ENCODE measurements at regions not wholly inside any gene's neighbourhood (a gene's known extent, or its start where the extent isn't known, plus 50 kb on each side); places are given as distances from the start of the nearest gene placed in this dataset.
A peak's percentile ranks its signal among the peaks of the same experiment; 100 is the strongest.
"Not testable (repeated sequence)": the region's sequence is repeated elsewhere in the genome, so short reads cannot be mapped to it uniquely, and the experiment has no call there.

GRCh38 chr3:164080208-164080607, 998.1 kb downstream of the SI start:
- FAIRE-seq = no peak

DNA sequence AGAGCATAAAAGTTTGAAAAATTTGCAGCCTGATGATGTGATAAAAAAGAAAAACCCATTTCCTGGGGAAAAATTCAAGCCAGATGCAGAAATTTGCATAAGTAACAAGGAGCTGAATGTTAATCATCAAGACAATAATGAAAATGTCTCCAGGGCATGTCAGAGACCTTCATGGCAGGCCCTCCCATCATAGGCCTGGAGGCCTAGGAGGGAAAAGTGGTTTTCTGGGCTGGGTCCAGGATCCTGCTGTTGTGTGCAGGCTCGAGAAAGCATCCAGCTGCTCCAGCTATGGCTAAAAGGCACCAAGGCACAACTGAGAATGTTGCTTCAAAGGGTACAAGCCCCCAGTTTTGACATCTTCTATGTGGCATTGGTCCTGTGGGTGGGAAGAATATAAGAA, 1014.0 kb downstream of the SI start:
- no peak for FAIRE-seq

- FAIRE-seq = no peak
Measured at GRCh38 chr3:164060923-164061322, 1017.4 kb downstream of the SI start.

DNA sequence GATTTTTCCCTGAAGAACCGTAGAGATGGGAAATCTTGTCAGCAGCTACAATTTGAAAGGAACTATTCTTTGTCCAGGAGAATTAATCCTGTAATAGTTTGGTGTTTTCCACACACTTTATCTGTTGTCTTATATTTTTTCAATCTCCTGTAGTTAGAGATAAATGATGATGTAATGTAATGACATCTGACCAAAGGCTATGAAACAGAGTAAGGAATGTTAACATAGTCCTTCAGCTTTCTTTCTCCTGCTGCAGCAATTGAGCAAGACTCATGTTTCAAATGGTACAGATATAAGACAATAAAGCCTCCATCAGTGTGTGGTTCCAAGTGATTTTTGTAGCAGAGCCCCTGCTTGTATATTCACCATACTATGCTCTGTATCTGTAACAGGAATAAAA, 1028.4 kb downstream of the SI start:
- FAIRE-seq = no peak

DNA sequence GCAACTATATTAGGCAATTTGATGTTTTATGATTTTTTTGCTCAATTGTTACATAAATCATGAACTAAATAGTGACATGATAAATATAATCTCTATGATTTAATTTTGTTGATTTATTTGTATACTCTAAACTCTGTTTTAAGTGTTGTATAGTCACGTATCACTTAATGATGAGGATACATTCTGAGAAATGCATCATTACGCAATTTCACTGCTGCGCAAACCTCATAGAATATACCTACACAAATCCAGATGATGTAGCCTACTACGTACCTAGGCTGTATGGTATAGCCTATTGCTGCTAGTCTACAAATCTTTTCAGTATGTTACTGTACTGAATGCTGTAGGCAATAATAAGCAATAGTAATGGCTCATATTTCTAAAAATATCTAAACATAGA, 1029.8 kb downstream of the SI start:
- no peak for FAIRE-seq

- FAIRE-seq = no peak
Measured at GRCh38 chr3:164040991-164041390, 1037.3 kb downstream of the SI start.

DNA sequence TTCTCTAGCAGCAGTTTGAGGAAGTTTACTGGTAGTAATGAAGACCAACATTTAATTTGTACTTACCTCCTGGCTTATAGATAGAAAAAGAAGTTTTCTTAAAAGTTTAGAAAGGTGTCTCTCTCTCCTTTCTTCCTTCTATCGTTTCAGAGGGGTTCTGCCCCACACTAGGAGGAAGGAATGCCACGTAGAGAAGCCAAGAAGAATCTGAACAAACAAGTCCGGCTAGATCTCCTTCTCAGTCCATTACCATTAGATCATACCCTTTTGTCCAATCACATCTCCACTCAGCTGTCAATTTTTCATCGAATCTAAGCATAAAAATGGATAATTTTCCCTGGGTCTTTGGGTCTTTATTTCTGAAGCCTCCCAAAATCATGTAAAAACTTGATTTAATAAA, 1048.1 kb downstream of the SI start:
- FAIRE-seq = no peak

DNA sequence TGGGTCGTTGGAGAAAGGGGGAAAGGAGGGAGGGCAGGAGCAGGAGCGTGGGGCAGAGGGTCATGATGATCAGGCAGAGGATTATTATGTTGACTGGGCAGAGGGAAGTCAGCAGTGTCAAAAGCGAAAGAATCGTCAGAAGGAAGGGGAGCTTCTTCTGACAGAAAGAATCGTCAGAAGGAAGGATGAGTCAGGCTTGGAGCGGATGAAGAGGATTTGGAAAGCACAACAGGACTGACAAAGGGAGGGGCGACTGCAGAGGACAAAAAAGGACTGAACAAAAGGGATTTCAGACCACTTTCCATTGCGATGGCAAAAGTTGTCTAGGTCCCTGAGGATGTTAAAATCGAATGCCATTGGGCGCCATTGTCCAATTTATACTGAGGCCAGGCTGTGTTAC, 1053.5 kb downstream of the SI start:
- no peak for FAIRE-seq

- FAIRE-seq = no peak
Measured at GRCh38 chr3:164023480-164023879, 1054.8 kb downstream of the SI start.

DNA sequence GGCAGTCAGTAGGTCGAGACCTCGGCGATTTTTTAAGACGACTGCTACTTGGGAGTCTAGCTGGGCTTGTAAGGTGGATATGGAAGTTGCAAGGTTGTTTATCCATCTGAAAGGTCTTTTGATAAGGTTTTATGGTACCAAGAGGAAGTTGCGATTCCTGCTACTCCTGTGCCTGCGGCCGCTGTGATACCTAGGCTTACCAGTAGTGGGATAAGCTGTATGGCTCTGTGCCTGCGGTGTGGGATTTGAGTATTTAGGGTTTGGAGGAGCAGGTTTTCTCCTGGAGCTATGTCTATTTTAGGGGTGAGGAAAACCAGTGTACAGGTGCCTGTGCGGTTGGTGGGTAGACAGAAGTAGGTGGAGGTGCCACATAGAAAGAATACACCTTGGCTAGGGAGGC, 1059.8 kb downstream of the SI start:
- FAIRE-seq = no peak

GRCh38 chr3:164007765-164008164, 1070.5 kb downstream of the SI start:
- no peak for FAIRE-seq

DNA sequence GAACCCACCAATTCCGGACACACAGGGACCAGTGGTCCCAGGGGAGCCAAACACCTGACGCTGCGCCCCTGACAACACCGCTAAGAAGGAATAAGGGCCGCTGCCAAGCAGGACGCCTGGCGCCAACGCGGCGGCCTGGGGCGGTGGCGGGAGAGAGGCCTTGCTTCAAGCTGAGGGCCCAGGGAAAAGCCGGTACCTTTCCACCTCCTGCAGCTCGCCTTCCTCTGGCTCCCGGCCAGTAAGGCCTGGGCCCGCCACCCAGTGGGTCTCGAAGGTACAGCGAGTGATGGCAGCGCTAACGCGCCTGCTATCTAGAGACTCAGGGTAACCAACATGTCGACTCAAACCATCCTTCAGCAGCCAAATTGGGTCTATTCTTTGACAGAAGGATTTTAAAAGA, 1074.1 kb downstream of the SI start:
- no peak for FAIRE-seq

DNA sequence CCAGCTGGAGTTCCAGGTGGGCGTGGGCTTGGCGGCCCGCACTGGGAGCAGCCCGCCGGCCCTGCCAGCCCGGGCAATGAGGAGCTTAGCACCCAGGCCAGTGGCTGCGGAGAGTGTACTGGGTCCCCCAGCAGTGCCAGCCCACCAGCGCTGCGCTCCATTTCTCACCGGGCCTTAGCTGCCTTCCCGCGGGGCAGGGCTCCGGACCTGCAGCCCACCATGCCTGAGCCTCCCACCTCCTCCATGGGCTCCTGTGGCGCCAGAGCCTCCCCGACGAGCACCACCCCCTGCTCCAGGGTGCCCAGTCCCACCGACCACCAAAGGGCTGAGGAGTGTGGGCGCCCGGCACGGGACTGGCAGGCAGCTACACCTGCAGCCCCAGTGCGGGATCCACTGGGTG, 1075.3 kb downstream of the SI start:
- not testable (repeated sequence) for FAIRE-seq

DNA sequence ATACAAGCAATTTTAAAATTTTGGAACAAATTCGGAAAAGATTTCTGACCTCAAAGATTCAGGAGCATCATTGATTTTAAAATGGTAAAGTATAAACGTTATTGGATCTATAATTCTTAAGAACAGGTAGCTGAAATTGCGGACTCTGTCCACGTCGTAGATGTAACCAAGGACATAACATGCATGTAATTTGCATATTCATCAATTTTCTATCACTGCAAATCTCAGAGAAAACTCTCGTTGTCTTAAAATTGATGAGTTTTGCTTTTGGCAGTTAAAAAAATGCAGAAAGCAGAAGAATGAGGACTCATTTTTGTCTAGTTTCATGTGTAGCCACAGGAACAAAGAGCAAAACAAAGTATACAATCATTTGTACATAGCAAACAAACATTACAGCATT, 1094.4 kb downstream of the SI start:
- FAIRE-seq = no peak

DNA sequence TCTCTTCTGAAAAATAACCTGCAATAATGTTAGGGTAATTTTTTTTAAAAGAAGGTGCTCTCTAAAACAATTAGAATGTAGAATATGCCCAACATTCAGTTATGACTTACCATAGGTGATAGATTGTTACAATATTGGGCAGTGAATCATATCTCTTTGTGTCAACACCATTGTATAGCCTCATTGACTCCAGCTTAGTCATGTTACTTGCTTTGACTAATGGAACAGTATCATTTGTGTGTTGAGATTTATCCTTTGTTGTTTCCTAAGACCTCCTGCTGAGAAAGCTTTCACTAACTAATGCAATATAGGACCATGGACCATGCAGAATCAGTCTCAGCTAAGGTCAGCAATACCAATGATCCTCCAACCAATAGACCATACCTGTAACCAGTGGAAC, 1106.4 kb downstream of the SI start:
- FAIRE-seq = no peak

DNA sequence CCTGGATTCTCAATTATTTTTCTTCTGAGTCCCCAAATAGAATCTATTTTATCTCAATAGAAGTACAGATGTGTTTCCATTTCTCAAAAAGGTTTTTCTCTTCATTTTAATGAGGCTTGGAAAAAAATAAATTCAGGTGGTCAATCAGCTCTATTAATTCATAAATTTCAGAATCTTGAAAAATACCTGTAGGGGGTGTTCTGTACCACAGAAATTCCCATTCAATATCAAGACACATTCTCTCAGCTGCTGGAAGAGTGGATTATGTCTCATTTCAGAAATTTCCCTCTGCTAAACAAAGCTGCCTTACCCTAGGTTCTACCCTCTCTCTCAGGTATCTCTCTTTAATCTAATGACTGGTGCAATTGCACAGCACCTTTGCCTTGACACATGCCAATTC, 1121.2 kb downstream of the SI start:
- FAIRE-seq = no peak

DNA sequence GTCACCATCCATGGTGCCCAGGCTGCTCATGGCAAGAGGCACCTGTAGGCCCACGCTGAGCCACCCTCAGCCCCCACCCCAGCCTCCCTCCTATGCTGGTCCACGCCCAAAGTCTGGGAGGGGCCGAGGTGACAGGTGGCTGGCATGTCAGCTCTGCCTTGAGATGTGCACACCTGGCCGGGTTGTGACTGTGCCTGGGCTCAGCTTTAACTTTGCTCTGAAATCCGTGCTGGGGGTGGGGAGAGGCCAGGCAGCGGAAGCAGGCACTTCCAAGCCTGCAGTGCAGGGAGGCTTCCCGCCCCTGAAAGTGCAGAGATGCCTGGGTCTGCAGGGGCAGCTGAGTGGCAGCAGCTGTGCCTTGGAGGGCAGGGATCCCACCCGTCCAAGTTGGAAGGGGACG, 1124.8 kb downstream of the SI start:
- FAIRE-seq = no peak

- FAIRE-seq = no peak
Measured at GRCh38 chr3:163952499-163952898, 1125.8 kb downstream of the SI start.

DNA sequence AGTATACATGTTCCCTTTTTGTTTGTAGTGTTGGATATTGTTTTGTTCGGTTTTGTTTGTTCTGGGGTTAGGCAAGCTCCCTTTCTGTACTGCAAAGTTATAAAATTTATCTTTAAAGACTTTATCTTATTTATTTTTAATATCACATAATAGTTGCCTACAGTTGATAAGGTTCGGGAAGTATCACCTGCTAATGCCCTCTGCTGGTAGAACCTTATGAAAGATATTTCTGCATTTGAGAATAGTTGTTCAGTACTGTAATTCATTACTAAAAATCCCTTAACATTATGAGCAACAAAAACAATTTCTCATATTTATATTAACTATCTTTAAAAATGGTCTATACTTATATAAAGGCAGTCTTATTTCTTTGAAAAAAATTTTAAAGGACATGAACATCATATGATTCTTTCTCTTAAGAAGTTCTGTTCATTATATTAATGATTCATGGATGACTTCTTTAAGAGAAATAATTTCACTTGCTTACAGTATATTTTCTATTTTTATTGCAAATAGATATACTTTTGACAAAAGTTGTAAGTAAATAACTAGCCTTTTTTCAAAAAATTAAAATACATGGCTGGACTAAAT, 1126.8 kb downstream of the SI start:
- FAIRE-seq = peak; percentile 95

DNA sequence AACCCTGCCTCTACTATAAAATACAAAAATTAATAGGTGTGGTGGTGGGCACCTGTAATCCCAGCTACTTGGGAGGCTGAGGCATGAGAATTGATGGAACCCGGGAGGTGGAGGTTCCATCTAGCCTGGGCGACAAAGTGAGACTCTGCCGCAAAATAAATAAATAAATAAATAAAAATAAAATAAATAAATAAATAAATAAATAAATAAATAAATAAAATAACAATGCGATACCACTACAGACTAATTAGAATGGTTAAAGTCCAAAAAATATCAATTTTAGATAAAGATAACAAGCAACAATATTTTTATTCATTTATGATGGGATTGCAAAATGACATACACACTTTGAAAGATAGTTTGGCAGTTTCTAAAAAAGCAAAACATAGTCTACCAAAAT, 1131.5 kb downstream of the SI start:
- FAIRE-seq = no peak

- no peak for FAIRE-seq
Measured at GRCh38 chr3:163943664-163944063, 1134.6 kb downstream of the SI start.

- FAIRE-seq = no peak
Measured at GRCh38 chr3:163939926-163940325, 1138.4 kb downstream of the SI start.

DNA sequence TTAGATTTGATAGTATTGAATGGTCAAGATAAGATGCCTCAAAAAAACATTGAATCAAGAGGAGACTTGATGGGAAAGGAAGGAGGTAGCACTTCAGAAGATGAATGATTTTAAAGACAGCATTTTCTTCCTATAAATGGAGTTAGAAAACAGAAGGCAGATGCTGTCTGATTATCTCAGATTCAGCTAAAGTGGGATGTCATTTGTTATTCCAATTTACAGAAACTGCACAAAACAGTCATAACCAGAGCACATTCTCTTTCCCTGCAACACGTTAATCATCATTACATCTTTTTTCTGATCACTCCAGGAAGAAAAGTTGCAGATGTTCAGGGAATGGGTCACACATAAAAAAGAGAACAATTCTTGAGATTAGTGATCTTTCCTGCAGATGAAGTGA, 1141.8 kb downstream of the SI start:
- FAIRE-seq = no peak

- no peak for FAIRE-seq
Measured at GRCh38 chr3:163935411-163935810, 1142.9 kb downstream of the SI start.

DNA sequence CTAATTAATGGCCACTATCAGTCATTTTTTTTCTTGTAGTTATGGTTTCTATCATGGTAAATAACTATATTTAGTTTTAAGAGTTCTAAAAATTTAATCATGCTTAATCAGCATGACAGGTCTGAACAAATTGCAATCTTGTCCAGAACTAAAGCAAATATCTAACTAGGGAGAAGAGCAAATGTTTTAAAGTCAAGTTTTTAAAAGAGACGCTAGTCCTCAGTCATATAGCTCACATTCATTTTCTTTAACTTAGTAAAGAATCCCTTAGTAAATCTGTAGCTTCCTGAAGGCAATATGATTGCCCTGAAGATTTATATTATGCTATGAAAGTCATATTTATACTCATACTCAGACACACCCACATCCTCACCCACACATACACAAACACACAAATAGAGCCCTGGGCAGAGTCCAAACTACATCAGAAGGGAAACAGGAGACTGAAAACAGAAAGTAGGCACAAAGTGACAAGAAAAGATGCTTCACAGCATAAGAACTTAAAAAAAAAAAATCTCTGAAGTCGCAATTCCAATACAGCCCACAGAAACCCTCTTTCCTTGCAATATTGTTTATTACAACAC, 1149.1 kb downstream of the SI start:
- FAIRE-seq = no peak

DNA sequence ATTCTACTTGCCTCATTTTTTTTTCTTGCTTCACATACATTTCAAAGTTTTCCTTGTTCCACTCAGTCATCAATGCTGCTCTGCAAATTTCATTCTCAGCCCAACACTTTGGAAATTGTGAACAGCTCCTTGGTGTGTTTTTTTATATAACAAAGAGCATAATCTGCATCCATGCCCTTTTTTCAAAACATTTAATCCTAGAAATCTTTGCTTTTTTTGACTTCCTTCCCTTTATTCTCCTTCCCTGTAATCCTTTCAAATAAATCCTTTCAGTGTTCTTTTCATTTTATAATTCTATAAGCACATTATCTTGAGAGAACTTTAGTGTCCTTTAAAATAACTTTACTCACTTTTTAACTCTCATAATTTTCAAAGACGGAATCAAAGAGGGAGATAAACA, 1150.8 kb downstream of the SI start:
- FAIRE-seq = no peak

Data from A204.1 (cell line).